ENCODE measurements at regions not wholly inside any gene's neighbourhood (a gene's known extent, or its start where the extent isn't known, plus 50 kb on each side); places are given as distances from the start of the nearest gene placed in this dataset.
A peak's percentile ranks its signal among the peaks of the same experiment; 100 is the strongest.
"Not testable (repeated sequence)": the region's sequence is repeated elsewhere in the genome, so short reads cannot be mapped to it uniquely, and the experiment has no call there.

- DNase-seq (ENCODE audit: low read depth), result no peak
Observed at GRCh38 chr2:36058076-36058475, 297.5 kb upstream of the CRIM1 start.

- no peak for DNase-seq (ENCODE audit: low read depth)
Observed at GRCh38 chr2:36052819-36053218, 302.8 kb upstream of the CRIM1 start.

DNA sequence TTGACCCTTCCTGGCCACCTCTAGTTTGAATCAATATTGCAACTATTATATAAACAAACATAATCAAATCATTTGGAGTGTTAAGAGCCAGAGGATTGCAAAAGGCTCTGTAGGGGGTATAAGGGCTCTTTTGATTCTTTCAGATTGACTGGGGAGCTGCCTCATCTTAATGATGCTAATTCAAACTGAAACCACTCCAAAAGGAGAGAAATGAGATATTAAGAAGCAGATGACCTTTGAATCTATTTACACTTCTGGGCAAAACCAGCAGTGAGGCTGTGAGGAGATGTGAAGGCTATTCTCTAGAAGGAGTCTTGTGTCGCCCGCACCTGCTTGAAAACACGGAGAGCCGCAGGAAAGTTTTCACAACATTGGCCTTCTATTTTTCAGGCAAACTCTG is 311.2 kb upstream of the CRIM1 start:
- DNase-seq (ENCODE audit: low read depth), result no peak

DNA sequence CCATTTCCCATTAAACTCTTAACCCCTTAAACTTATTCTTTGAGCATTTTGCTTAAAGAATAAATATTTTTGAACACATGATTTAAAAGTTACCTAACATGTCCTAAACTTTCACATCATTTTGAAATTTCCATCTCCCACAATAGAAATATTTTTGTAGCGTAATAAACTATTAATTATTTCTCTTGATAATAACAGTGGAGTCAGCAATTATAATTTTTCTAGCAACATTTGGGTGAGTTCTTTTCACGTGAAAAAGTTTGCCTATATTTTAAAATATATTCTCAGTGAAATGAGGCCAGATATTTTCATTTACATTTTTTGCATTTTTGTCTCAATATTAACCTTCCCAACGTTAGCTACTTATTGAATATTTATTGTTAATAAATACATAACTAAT is 320.4 kb upstream of the CRIM1 start:
- DNase-seq (ENCODE audit: low read depth), result no peak

- DNase-seq (ENCODE audit: low read depth), result no peak
Observed at GRCh38 chr2:36032046-36032445, 323.5 kb upstream of the CRIM1 start.

- DNase-seq (ENCODE audit: low read depth), result no peak
Observed at GRCh38 chr2:36031471-36031870, 324.1 kb upstream of the CRIM1 start.

GRCh38 chr2:36027616-36028015 is 328.0 kb upstream of the CRIM1 start:
- DNase-seq (ENCODE audit: low read depth), result no peak

DNA sequence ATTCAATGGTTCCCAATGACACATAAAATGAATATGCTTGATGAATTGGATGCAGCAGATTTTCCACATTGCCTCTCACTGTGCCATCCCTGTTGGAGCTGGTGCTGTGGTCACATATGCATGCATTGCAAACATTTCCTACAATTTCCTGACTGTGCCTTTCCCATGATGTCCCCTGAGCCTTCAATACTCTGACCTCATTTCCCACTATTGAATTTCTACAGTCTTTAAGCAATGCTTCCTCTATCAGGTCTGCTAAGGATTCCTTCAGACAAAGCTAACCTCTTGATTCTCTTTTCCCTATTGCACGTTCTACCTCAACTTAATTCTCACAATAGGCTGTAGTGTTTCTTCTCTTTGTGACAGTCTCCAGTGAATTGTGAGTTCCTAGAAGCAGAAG is 342.5 kb upstream of the CRIM1 start:
- no peak for DNase-seq (ENCODE audit: low read depth)

DNA sequence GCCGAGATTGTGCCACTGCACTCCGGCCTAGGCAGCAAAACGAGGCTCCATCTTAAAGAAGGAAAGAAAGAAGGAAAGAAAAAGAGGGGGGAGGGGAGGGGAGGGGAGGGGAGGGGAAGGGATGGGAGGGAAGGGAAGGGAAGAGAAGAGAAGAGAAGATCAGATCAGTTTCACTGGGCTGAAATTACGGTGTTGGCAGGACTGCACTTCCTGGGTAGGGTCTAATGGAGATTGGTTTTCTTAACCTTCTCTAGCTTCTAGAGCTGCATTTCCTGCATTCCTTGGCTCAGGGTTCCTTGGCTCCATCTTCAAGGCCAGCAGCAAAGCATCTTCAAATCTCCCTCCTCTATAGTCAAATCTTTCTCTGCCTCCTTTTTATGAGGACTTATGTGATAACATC is 349.1 kb upstream of the CRIM1 start:
- no peak for DNase-seq (ENCODE audit: low read depth)

DNA sequence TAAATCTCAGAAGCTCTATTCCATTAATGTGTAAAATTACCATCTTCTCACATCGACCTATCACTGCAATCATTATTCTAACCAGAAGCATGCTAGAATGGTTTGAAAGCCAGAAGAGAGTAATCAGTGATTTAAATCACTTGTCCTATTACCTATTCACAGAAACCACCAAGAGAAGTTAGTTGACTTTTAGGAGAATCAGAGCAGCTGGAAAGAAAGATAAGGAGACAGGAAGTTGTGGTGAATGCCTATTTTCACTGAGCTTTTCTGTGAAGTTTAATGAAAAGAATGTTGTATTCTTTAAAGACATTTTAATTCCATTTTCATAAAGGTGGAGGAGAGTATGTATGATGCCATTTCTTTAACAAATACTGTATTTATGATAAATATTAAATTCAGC is 352.6 kb upstream of the CRIM1 start:
- no peak for DNase-seq (ENCODE audit: low read depth)

DNA sequence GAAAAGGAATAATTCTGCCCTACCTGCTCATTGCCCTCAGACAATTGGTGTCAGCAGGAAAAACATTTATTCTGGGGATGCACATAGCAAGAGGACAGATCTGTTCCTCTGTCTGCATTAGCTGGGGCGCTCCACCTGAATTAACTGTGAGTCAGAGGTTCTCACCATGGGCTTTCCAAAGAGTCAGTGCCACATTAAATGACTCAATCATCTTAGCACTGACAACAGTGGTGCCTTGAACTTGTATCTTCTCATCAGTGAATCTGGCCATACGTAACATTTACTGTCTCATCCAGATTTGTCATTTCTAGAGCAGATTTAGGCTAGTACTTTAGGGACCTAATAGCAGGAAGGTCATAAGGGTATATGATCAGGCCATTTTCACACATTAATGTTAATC is 358.1 kb upstream of the CRIM1 start:
- DNase-seq (ENCODE audit: low read depth), result peak; percentile 7

- DNase-seq (ENCODE audit: low read depth), result peak; percentile 25
Observed at GRCh38 chr2:35989503-35989902, 366.1 kb upstream of the CRIM1 start.

GRCh38 chr2:35989040-35989439 is 366.5 kb upstream of the CRIM1 start:
- DNase-seq (ENCODE audit: low read depth), result no peak

DNA sequence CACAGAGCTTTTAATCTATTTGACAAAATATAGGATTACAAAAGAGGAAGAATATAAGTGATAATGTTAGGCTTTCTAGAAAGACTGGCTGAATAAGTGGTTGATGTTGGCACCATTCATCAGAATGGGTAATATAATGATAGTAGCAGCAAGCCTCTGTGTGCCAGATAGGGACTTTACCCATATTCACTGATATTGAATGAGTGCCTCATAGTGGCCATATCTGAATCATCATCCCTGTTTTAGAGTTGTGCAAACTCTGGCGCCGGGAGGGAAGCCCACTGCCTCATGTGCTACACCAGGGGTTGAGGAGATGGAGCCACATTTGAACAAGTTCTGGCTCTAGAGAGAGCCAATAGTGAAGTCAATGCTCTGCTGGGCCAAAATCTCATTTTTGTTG is 368.7 kb upstream of the CRIM1 start:
- no peak for DNase-seq (ENCODE audit: low read depth)

- DNase-seq (ENCODE audit: low read depth), result no peak
Observed at GRCh38 chr2:35978218-35978617, 377.4 kb upstream of the CRIM1 start.

- DNase-seq (ENCODE audit: low read depth), result no peak
Observed at GRCh38 chr2:35976611-35977010, 379.0 kb upstream of the CRIM1 start.

DNA sequence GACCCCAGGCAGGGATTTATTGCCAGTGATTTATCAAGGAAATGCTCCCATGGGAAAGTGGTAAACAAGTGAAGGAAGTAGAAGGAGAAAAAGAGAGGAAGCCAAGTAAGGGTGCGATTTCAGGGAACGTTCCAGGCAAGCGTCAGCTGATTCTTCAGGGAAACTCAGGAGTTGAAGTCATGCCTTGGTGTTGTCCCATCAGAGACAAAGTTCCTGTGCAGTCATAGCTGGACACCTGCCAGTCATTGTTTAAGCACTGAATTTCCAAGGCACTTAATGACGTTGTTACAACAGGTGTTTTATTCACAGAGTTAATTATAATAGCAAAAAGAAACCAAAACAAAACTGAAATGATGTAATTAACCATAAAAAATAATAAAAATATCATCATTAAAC is 381.8 kb upstream of the CRIM1 start:
- peak; percentile 46 for DNase-seq (ENCODE audit: low read depth)

GRCh38 chr2:35973132-35973736 is 382.3 kb upstream of the CRIM1 start:
- DNase-seq (ENCODE audit: low read depth), result peak; percentile 51

DNA sequence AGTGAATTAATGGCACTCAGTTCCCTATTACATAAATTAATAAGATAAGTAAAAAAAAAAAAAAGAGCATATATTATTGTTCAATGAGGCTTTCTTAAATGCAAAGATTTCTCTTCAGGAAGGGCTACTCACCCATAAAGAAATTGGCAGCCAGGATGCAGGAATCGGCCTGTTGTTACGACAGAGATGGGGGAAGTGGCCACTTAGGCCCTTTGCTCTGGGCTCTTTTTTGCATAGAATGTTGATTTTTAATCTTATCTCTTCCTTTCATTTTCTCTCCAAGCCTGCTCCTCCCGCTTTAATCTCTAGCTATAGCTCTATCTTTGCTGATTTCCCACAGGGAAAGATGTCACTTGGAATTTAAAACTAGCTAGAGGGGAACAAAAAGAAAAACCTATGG is 391.8 kb upstream of the CRIM1 start:
- no peak for DNase-seq (ENCODE audit: low read depth)

DNA sequence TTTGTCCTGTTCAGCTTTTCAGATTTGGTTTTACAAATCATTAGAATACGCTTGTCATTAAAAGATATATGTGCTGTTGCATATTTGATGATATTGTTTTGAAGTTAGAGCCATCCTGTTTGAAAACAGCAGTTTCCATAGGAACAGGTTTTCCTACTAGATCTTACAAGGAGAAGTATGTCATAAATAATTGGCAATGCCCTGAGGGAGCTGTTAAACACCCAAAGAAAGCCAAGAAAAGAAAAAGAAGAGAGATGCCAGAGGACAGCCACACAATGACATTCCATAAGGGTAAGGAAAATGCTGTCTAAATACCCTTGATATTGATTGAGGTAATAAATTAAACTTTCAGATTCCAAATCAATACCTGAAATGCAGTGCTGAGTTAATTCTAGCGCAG is 392.2 kb upstream of the CRIM1 start:
- peak; percentile 38 for DNase-seq (ENCODE audit: low read depth)

DNA sequence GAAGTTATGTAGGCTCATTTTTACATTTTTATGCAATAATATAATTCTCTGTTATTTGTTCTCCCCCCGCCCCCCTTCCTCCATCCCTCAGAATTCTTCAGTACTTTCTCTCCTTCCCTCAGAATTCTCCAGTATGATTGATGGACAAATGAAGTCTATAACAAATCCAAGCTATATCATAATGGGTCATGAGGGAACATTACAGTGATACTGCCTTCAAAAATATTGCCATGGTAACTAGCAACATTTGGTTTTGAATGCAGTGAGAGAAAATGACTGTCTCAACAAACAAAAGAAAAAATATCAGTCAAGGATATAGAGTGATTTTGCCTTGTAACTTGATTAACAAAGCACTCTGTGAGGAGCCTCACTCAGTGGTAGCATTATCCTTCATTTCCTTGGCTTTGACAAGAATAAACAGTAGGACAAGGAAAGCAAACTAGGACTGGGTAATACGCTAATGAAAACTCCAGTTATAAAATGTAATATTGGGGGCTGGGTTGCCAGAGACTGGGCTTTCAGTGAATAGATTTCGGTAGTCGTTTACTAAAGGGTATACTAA is 392.9 kb upstream of the CRIM1 start:
- no peak for DNase-seq (ENCODE audit: low read depth)

- DNase-seq (ENCODE audit: low read depth), result no peak
Observed at GRCh38 chr2:35960596-35960995, 395.0 kb upstream of the CRIM1 start.

GRCh38 chr2:35957053-35957452 is 398.5 kb upstream of the CRIM1 start:
- not testable (repeated sequence) for DNase-seq (ENCODE audit: low read depth)

GRCh38 chr2:35946478-35946877 is 409.1 kb upstream of the CRIM1 start:
- no peak for DNase-seq (ENCODE audit: low read depth)

Data from M059J (cell line).